Spleen (tissue), 11 donors: ENCODE measurements at regions not wholly inside any gene's neighbourhood (a gene's known extent, or its start where the extent isn't known, plus 50 kb on each side); places are given as distances from the start of the nearest gene placed in this dataset.

Source experiments
- DNase-seq: peaks from one replicate; pipeline ENCODE4 v3.0.0-alpha.2; 2020
- H3K27ac ChIP-seq, 8 donors: fragments of 200-600 bp; sonication (generic) in 7 of 8; 1 replicate in 4 of 8; 2 replicates in 4 of 8; pipeline versions ENCODE4 v1.5.0 to v1.8.0; 2016 to 2021; ENCODE audit warnings: inconsistent platforms in 4 of 8, mild to moderate bottlenecking in 4 of 8, moderate library complexity in 1 of 8
- H3K27me3 ChIP-seq, 7 donors: fragments of 200-600 bp; sonication (generic) in 6 of 7; replicated peaks in 1 of 7; 1 replicate in 4 of 7; 2 replicates in 3 of 7; pipeline versions ENCODE4 v1.5.0 to v1.8.0; 2016 to 2021; ENCODE audit warnings: inconsistent platforms in 3 of 7, mild to moderate bottlenecking in 1 of 7
- H3K36me3 ChIP-seq, 6 donors: fragments of 200-600 bp; sonication (generic) in 5 of 6; 1 replicate in 4 of 6; 2 replicates in 2 of 6; pipeline versions ENCODE4 v1.5.0 to v1.8.0; 2016 to 2021; ENCODE audit warnings: inconsistent platforms in 2 of 6
- H3K4me1 ChIP-seq, 6 donors: fragments of 200-600 bp; sonication (generic) in 5 of 6; 1 replicate in 3 of 6; 2 replicates in 3 of 6; pipeline versions ENCODE4 v1.5.0 to v1.8.0; 2016 to 2021; ENCODE audit warnings: inconsistent platforms in 3 of 6
- H3K4me3 ChIP-seq, 8 donors: fragments of 200-600 bp; sonication (generic) in 7 of 8; 1 replicate in 4 of 8; 2 replicates in 4 of 8; pipeline versions ENCODE4 v1.5.0 to v1.8.0; 2016 to 2021; ENCODE audit warnings: inconsistent platforms in 4 of 8, mild to moderate bottlenecking in 4 of 8, moderate library complexity in 2 of 8
- H3K9me3 ChIP-seq, 8 donors: fragments of 200-600 bp; sonication (generic) in 7 of 8; 1 replicate in 4 of 8; 2 replicates in 4 of 8; pipeline versions ENCODE4 v1.5.0 to v1.8.0; 2016 to 2021; ENCODE audit warnings: inconsistent platforms in 4 of 8
- CTCF ChIP-seq, 11 experiments: fragments of 200-600 bp in 7 of 11; fragments of 450-650 bp in 4 of 11; sonication (generic) in 4 of 11; IDR thresholded peaks in 8 of 11; conservative IDR thresholded peaks in 3 of 11; 1 replicate in 7 of 11; 2 replicates in 4 of 11; pipeline versions ENCODE4 v1.4.0 to v1.8.0; 2016 to 2021; ENCODE audit warnings: antibody characterized with exemption in 11 of 11, inconsistent platforms in 4 of 11, mild to moderate bottlenecking in 1 of 11
- POLR2A ChIP-seq, 3 donors: fragments of 450-650 bp; IDR thresholded peaks; one replicate each; pipeline ENCODE4 v1.5.1; 2017; ENCODE audit warnings: antibody characterized with exemption in 3 of 3, mild to moderate bottlenecking in 1 of 3
- POLR2AphosphoS5 ChIP-seq, 3 donors: sonication (generic); formaldehyde crosslinking; IDR thresholded peaks; one replicate each; pipeline ENCODE4 v1.5.1; 2017; ENCODE audit warnings: antibody characterized with exemption in 3 of 3
- WGBS, 5 donors: extraction: QIAGEN DNeasy Blood & Tissue Kit in 3 of 5; methylation state at CpG; one replicate each; pipeline versions ENCODE4 v1.1.5 to v1.1.7; 2013 to 2018; 5-methylcytosine and 5-hydroxymethylcytosine counted together
- intact Hi-C: fragments of 100-400 bp; cut with DNase I; formaldehyde crosslinking; loops from one replicate; pipeline ENCODE4 v1.15.0; 2023; ENCODE audit warnings: low total_unique reads
- donor health status: healthy with polysubstance abuse.
- donor health status: DM: no; HTN: no; CAD: no; lungs with moderate emphysema.
- donor health status: DM: no; HTN: no; CAD: no.
- donor health status: Bipolar disorder and iron deficiency.
- donor health status: healthy.
- donor health status: DM: no; HTN: no; CAD: no.
- donor health status: DM: yes; HTN: yes; CAD: no.

GRCh38 chr5:93884254-93884653, 142.9 kb upstream of the POU5F2 start:
- no peaks in the 10 kb centered on the region for H3K9me3 ChIP-seq
- peaks cover 0 to 20% (median 4%) of the 10 kb centered on the region in 6 donors for H3K36me3 ChIP-seq
- intact Hi-C loops = no loop called here
- H3K4me3 ChIP-seq = no peak overlapping the region
- TF ChIP-seq CTCF (IDR thresholded peaks at IDR 0.05 in 8 of 11, conservative IDR thresholded peaks at IDR 0.05 in 3 of 11) = no peak
- no peak for TF ChIP-seq POLR2AphosphoS5 (IDR thresholded peaks at IDR 0.05)
- no peak for TF ChIP-seq POLR2A (IDR thresholded peaks at IDR 0.05)
- H3K27ac ChIP-seq = no peak overlapping the region
- no peak for DNase-seq
- no peaks in the 10 kb centered on the region for H3K27me3 ChIP-seq
- H3K4me1 ChIP-seq = peaks cover 0 to 17% (median 5%) of the 10 kb centered on the region in 6 donors
- 97 to 99% (median 98%) methylated on average over 1 of the region's 1 CpG for WGBS, 5 donors

GRCh38 chr5:93883459-93883858, 142.1 kb upstream of the POU5F2 start:
- peaks cover 0 to 26% (median 4%) of the 10 kb centered on the region in 6 donors for H3K36me3 ChIP-seq
- no peaks in the 10 kb centered on the region for H3K9me3 ChIP-seq
- DNase-seq = no peak
- H3K4me1 ChIP-seq = peaks cover 0 to 17% (median 5%) of the 10 kb centered on the region in 6 donors
- WGBS, 5 donors = 81 to 87% (median 83%) methylated on average over 2 of the region's 2 CpGs
- no peak overlapping the region for H3K27ac ChIP-seq
- H3K4me3 ChIP-seq = no peak overlapping the region
- TF ChIP-seq POLR2AphosphoS5 (IDR thresholded peaks at IDR 0.05) = no peak
- TF ChIP-seq CTCF (IDR thresholded peaks at IDR 0.05 in 8 of 11, conservative IDR thresholded peaks at IDR 0.05 in 3 of 11) = no peak
- TF ChIP-seq POLR2A (IDR thresholded peaks at IDR 0.05) = no peak
- intact Hi-C loops = no loop called here
- no peaks in the 10 kb centered on the region for H3K27me3 ChIP-seq

- no peaks in the 10 kb centered on the region for H3K27me3 ChIP-seq
- H3K4me1 ChIP-seq = no peaks in the 10 kb centered on the region
- intact Hi-C loops = no loop called here
- TF ChIP-seq POLR2A (IDR thresholded peaks at IDR 0.05) (no peak), POLR2AphosphoS5 (IDR thresholded peaks at IDR 0.05) (no peak), CTCF (IDR thresholded peaks at IDR 0.05 in 8 of 11, conservative IDR thresholded peaks at IDR 0.05 in 3 of 11) (no peak)
- no peak overlapping the region for H3K27ac ChIP-seq
- no peak for DNase-seq
- peaks cover 0 to 37% (median 4%) of the 10 kb centered on the region in 6 donors for H3K36me3 ChIP-seq
- H3K4me3 ChIP-seq = no peak overlapping the region
- 90 to 98% (median 92%) methylated on average over 1 of the region's 1 CpG for WGBS, 5 donors
- no peaks in the 10 kb centered on the region for H3K9me3 ChIP-seq
These were observed 134.3 kb upstream of the POU5F2 start for GRCh38 chr5:93875693-93876092.

GRCh38 chr5:93874491-93874890, 133.1 kb upstream of the POU5F2 start:
- no peaks in the 10 kb centered on the region for H3K27me3 ChIP-seq

More at GRCh38 chr5:93874491-93874890, 133.1 kb upstream of the POU5F2 start:
- Histone ChIP-seq H3K9me3 (no peaks in the 10 kb centered on the region), H3K27ac (no peak overlapping the region), H3K4me1 (no peaks in the 10 kb centered on the region), H3K4me3 (no peak overlapping the region), H3K36me3 (peaks cover 0 to 30% (median 2%) of the 10 kb centered on the region in 6 donors)
- TF ChIP-seq POLR2AphosphoS5 (IDR thresholded peaks at IDR 0.05) (no peak), CTCF (IDR thresholded peaks at IDR 0.05 in 8 of 11, conservative IDR thresholded peaks at IDR 0.05 in 3 of 11) (no peak), POLR2A (IDR thresholded peaks at IDR 0.05) (no peak)
- intact Hi-C loops = no loop called here
- no peak for DNase-seq
